ENCODE measurements at regions not wholly inside any gene's neighbourhood (a gene's known extent, or its start where the extent isn't known, plus 50 kb on each side); places are given as distances from the start of the nearest gene placed in this dataset.

GRCh38 chr4:37546586-37546985 is 139.6 kb downstream of the RELL1 start:
- Mint-ChIP-seq H3K27me3 (ENCODE audit: low read depth) (peaks cover 6% of the 10 kb centered on the region), H3K27ac (no peak overlapping the region), H3K4me1 (peaks cover under 1 to 5% of the 10 kb centered on the region in 2 experiments), H3K9me3 (peaks cover 32 to 33% of the 10 kb centered on the region in 2 experiments), H3K36me3 (ENCODE audit: insufficient read depth in 1 of 3, low read depth in 3 of 3) (peaks cover 6 to 20% (median 15%) of the 10 kb centered on the region in 3 experiments), H3K4me3 (no peak overlapping the region)
- H3K56ac ChIP-seq (ENCODE audit: insufficient read length, low read depth, low read length) = no peak overlapping the region
- no peak overlapping the region for H2AFZ ChIP-seq (ENCODE audit: low read length)
- no peak for DNase-seq
- no peak overlapping the region for H4K5ac ChIP-seq (ENCODE audit: insufficient read length, low read depth, low read length)
- H2AK5ac ChIP-seq (ENCODE audit: insufficient read length, low read length) = no peak overlapping the region
- no peak overlapping the region for H3K18ac ChIP-seq (ENCODE audit: insufficient read length, low read depth, low read length)
- H2BK15ac ChIP-seq (ENCODE audit: low read depth, low read length) = no peak overlapping the region
- WGBS (ENCODE audit: extremely low coverage, insufficient read length, low lambda C conversion rate) = no CpG with 5 or more reads among the region's 12 CpGs
- H3K4me1 ChIP-seq (ENCODE audit: insufficient read depth, low read length) = no peaks in the 10 kb centered on the region
- no peaks in the 10 kb centered on the region for H4K20me1 ChIP-seq (ENCODE audit: control insufficient read depth, insufficient read depth, insufficient read length)
- H3K23ac ChIP-seq (ENCODE audit: insufficient read length, low read depth, low read length) = no peak overlapping the region
- no peak overlapping the region for H2BK120ac ChIP-seq (ENCODE audit: low read depth, low read length, poor library complexity, severe bottlenecking)
- H3T11ph ChIP-seq (ENCODE audit: low read length) = no peak overlapping the region
- H3K27ac ChIP-seq (ENCODE audit: insufficient read length, low read depth, low read length) = no peak overlapping the region
- H3K4ac ChIP-seq (ENCODE audit: low read depth, low read length) = no peak overlapping the region
- no peaks in the 10 kb centered on the region for H3K79me1 ChIP-seq (ENCODE audit: insufficient read depth, low read depth, low read length, poor library complexity, severe bottlenecking)
- no peak overlapping the region for H3K9ac ChIP-seq (ENCODE audit: extremely low read depth, insufficient read length, low read length)
- H2BK12ac ChIP-seq (ENCODE audit: insufficient read length, low read depth, low read length) = no peak overlapping the region
- H3K23me2 ChIP-seq (ENCODE audit: insufficient read length, low read depth, low read length, poor library complexity, severe bottlenecking) = no peaks in the 10 kb centered on the region
- H2BK5ac ChIP-seq (ENCODE audit: insufficient read length, low read length) = no peak overlapping the region
- H3K14ac ChIP-seq (ENCODE audit: insufficient read depth, low read length) = no peak overlapping the region
- no peaks in the 10 kb centered on the region for H3K27me3 ChIP-seq (ENCODE audit: insufficient read depth, low read length)
- H4K8ac ChIP-seq (replicated peaks; ENCODE audit: insufficient read length, low read depth, low read length) = no peak overlapping the region
- no peak overlapping the region for H3K4me2 ChIP-seq (ENCODE audit: insufficient read depth, insufficient read length, low read length)
- H3K9me3 ChIP-seq (ENCODE audit: control insufficient read depth, low read depth, low read length) = peaks cover 9% of the 10 kb centered on the region
- H3K79me2 ChIP-seq (ENCODE audit: insufficient read depth, low read length) = no peaks in the 10 kb centered on the region
- no peak overlapping the region for H4K91ac ChIP-seq (ENCODE audit: insufficient read length, low read depth, low read length)
- H2BK20ac ChIP-seq (ENCODE audit: low read depth, low read length, poor library complexity, severe bottlenecking) = no peak overlapping the region
- no peak for TF ChIP-seq CTCF (conservative IDR thresholded peaks at IDR 0.05)

Measured in H9 (cell line).